GM23248 (cell line): ENCODE measurements at regions not wholly inside any gene's neighbourhood (a gene's known extent, or its start where the extent isn't known, plus 50 kb on each side); places are given as distances from the start of the nearest gene placed in this dataset. TPM values are rescaled to one million over a fixed set of nuclear protein-coding genes. Genes with fewer than 3 reads are reported as not detected.

Source experiments
- DNase-seq: peaks from one replicate; pipeline ENCODE4 v3.0.0-alpha.2; 2015
- H2AFZ ChIP-seq: fragments of 200-600 bp; sonication (generic); 2 replicates; pipeline ENCODE4 v1.6.1; 2016; ENCODE audit warnings: antibody characterized with exemption
- H3F3A ChIP-seq: fragments of 200-600 bp; sonication (generic); 2 replicates; pipeline ENCODE4 v1.6.1; 2016; ENCODE audit warnings: mild to moderate bottlenecking, antibody characterized with exemption, mixed run types; ENCODE audit not compliant: insufficient read depth
- H3K27ac ChIP-seq: fragments of 200-600 bp; sonication (generic); 2 replicates; pipeline ENCODE4 v1.5.1; 2016; ENCODE audit warnings: mild to moderate bottlenecking
- H3K27me3 ChIP-seq: fragments of 200-600 bp; sonication (generic); replicated peaks from 2 replicates; pipeline ENCODE4 v1.6.1; 2016; ENCODE audit warnings: mild to moderate bottlenecking; ENCODE audit not compliant: insufficient read depth
- H3K36me3 ChIP-seq: fragments of 200-600 bp; sonication (generic); 2 replicates; pipeline ENCODE4 v1.6.1; 2016; ENCODE audit warnings: low read depth, mild to moderate bottlenecking
- H3K4me1 ChIP-seq: fragments of 200-600 bp; sonication (generic); 2 replicates; pipeline ENCODE4 v1.6.1; 2016; ENCODE audit warnings: mild to moderate bottlenecking; ENCODE audit not compliant: insufficient read depth
- H3K4me2 ChIP-seq: fragments of 200-600 bp; sonication (generic); one replicate; pipeline ENCODE4 v1.6.1; 2016; ENCODE audit warnings: mild to moderate bottlenecking; ENCODE audit not compliant: unreplicated experiment
- H3K4me3 ChIP-seq: fragments of 200-600 bp; sonication (generic); 2 replicates; pipeline ENCODE4 v1.5.1; 2016; ENCODE audit warnings: mild to moderate bottlenecking
- H3K79me2 ChIP-seq: fragments of 200-600 bp; sonication (generic); 2 replicates; pipeline ENCODE4 v1.6.1; 2016; ENCODE audit warnings: mild to moderate bottlenecking; ENCODE audit not compliant: insufficient read depth
- H3K9ac ChIP-seq: fragments of 200-600 bp; sonication (generic); 2 replicates; pipeline ENCODE4 v1.6.1; 2016; ENCODE audit warnings: mild to moderate bottlenecking
- H3K9me2 ChIP-seq: fragments of 200-600 bp; sonication (generic); 2 replicates; pipeline ENCODE4 v1.6.1; 2016; ENCODE audit warnings: mixed run types, mild to moderate bottlenecking, moderate library complexity; ENCODE audit not compliant: insufficient read depth
- H3K9me3 ChIP-seq: fragments of 200-600 bp; sonication (generic); one replicate; pipeline ENCODE4 v1.6.1; 2017; ENCODE audit warnings: low read depth
- H4K20me1 ChIP-seq: fragments of 200-600 bp; sonication (generic); 2 replicates; pipeline ENCODE4 v1.6.0; 2016; ENCODE audit not compliant: insufficient read depth
- EZH2 ChIP-seq: fragments of 200-600 bp; sonication (generic); IDR thresholded peaks from 2 replicates; pipeline ENCODE4 v1.6.1; 2018; ENCODE audit warnings: antibody characterized with exemption, mild to moderate bottlenecking; ENCODE audit not compliant: insufficient read depth, poor library complexity, severe bottlenecking
- EZH2phosphoT487 ChIP-seq: fragments of 200-600 bp; sonication (generic); IDR thresholded peaks from 2 replicates; pipeline ENCODE4 v1.6.1; 2018; ENCODE audit warnings: antibody characterized with exemption, moderate library complexity, mild to moderate bottlenecking, low read depth; ENCODE audit not compliant: insufficient read depth
- WGBS, 2 experiments: methylation state at CpG; one replicate each; pipeline ENCODE4 v1.1.6; 2015 to 2017; ENCODE audit warnings: low lambda C conversion rate in 2 of 2, low coverage in 1 of 2; ENCODE audit errors: missing lambda C conversion rate in 2 of 2; 5-methylcytosine and 5-hydroxymethylcytosine counted together
- in situ Hi-C: fragments of 300-500 bp; cut with MboI; formaldehyde crosslinking; loops from 2 replicates; pipeline ENCODE4 v1.15.0; 2020
- small RNA-seq: library from RNA; depleted of rRNA; stranded (forward); fragments of <200 nt; gene quantifications from one replicate; pipeline ENCODE3, GENCODE V24; 2014; ENCODE audit warnings: low read depth, low replicate concordance

DNA sequence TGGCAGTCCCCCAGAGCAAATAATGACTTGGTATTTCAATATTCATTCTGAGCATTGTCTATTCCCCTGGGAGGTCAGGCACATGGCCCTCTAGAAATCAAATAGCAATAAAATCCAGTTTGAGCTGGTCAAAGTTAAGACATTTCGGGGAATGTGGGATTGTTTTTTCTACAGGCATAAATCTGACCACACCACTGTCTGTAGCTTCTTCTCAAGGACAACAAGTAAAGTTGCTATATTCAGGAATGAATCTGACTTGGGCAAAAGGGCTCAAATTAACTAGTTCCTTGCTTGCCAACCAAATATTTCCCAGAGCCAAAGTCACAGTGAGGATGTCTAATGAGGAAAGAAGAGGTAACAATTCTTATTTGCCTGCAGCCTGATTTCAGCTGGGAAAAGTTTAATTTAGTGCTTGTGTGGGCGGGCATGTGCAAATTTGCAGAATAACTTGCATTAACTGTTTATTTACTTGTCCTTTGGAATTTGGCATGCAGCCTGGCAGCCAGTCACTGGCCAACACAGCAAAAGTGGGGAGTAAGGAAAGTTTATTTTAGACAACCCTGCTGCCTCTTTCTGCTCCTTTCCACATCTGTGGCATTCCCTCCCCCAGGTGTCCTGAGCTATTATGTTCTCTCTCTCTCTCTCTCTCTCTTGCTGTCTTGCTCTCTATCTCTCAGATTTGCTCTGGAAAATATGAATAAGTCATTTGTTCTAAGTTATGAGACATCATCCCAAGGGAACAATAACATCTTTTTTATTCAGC, 51.2 kb upstream of the ARHGAP20 start:
- in situ Hi-C loops: no loop called here
- H2AFZ ChIP-seq: no peak overlapping the region
- no peaks in the 10 kb centered on the region for H4K20me1 ChIP-seq
- no peaks in the 10 kb centered on the region for H3K27me3 ChIP-seq
- no peaks in the 10 kb centered on the region for H3K9me3 ChIP-seq
- H3K9me2 ChIP-seq: peaks cover 3% of the 10 kb centered on the region; the same call in 1 of the 2 replicates
- H3K79me2 ChIP-seq: no peaks in the 10 kb centered on the region
- H3K4me2 ChIP-seq: peak overlapping the region; percentile 1
- no peaks in the 10 kb centered on the region for H3K36me3 ChIP-seq
- peak overlapping the region; percentile 5; the same call in 1 of the 2 replicates for H3K9ac ChIP-seq
- 12 to 17% methylated on average over 2 of the region's 2 CpGs for WGBS, 2 experiments
- peak; percentile 76 for DNase-seq
- peak overlapping the region; percentile 37 for H3K27ac ChIP-seq
- peaks cover 23% of the 10 kb centered on the region for H3F3A ChIP-seq
- H3K4me3 ChIP-seq: no peak overlapping the region
- no peak for TF ChIP-seq EZH2phosphoT487
- TF ChIP-seq EZH2: no peak
- peaks cover 31% of the 10 kb centered on the region for H3K4me1 ChIP-seq

GRCh38 chr11:110762590-110762989, 50.4 kb upstream of the ARHGAP20 start:
- H3K9ac ChIP-seq: no peak overlapping the region
- H2AFZ ChIP-seq: peak overlapping the region; percentile 19; the same call in 1 of the 2 replicates
- in situ Hi-C loops: no loop called here
- H4K20me1 ChIP-seq: no peaks in the 10 kb centered on the region
- 49 to 65% methylated on average over 2 of the region's 2 CpGs for WGBS, 2 experiments
- H3F3A ChIP-seq: peaks cover 23% of the 10 kb centered on the region
- no peaks in the 10 kb centered on the region for H3K79me2 ChIP-seq
- peaks cover 3% of the 10 kb centered on the region; the same call in 1 of the 2 replicates for H3K9me2 ChIP-seq
- no peak for TF ChIP-seq EZH2
- TF ChIP-seq EZH2phosphoT487: no peak
- DNase-seq: peak; percentile 67
- peak overlapping the region; percentile 1 for H3K4me2 ChIP-seq
- peaks cover 31% of the 10 kb centered on the region for H3K4me1 ChIP-seq
- H3K9me3 ChIP-seq: no peaks in the 10 kb centered on the region
- no peaks in the 10 kb centered on the region for H3K36me3 ChIP-seq
- no peaks in the 10 kb centered on the region for H3K27me3 ChIP-seq
- H3K4me3 ChIP-seq: no peak overlapping the region
- peak overlapping the region; percentile 37 for H3K27ac ChIP-seq

Small RNA genes in the stretch of these regions (small RNA-seq; reads per million reads assigned to genes)
- gene AP002963.1 (not detected), gene RNA5SP350 (not detected)
